GM04503 (cell line): ENCODE measurements at regions not wholly inside any gene's neighbourhood (a gene's known extent, or its start where the extent isn't known, plus 50 kb on each side); places are given as distances from the start of the nearest gene placed in this dataset.
"Not testable (repeated sequence)": the region's sequence is repeated elsewhere in the genome, so short reads cannot be mapped to it uniquely, and the experiment has no call there.

Source experiments
- DNase-seq: peaks from one replicate; pipeline ENCODE4 v3.0.0-alpha.2; 2012; ENCODE audit warnings: low read depth

- DNase-seq = no peak
Observed at GRCh38 chr7:20839196-20839735, 52.6 kb upstream of the SP8 start.

GRCh38 chr7:20839987-20840386 lies 53.3 kb upstream of the SP8 start:
- DNase-seq = no peak

DNA sequence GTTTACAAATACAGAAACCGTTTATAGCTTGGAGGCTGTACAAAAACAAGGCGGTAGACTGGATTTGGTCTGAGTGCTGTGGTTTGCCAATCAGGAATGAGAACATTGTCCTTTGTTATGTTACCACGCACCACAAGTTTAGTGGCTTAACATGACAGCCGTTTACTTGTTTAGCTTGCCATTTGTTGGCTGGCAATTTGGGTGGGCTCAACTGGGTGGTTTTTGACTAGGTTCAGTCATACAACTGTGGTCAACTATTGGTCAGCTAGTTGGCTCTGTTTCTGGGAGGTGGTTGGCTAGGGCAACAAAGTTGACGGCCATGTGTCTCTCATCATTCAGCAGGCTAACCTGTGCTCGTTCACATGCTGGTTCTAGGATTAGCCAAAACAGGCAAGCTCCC lies 60.1 kb upstream of the SP8 start:
- no peak for DNase-seq

DNA sequence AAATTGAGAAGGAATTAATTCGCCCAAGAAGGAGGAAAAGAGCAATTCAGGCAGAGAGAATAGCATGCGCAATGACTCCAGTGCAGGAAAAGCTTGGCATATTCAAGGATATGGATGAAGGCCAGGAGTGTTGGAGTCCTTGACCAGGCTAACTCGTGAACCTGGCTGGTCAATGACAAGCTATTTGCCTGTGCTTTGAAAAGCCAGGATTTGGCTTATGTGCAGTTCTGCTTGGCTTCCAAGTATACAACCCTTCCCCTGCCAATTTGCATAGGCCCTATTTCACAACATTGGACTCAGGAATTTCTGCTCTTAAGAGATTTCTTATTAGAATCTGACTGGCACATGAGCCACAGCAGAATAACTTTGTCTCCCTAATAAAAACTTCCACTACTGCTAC lies 72.3 kb upstream of the SP8 start:
- DNase-seq = no peak

DNA sequence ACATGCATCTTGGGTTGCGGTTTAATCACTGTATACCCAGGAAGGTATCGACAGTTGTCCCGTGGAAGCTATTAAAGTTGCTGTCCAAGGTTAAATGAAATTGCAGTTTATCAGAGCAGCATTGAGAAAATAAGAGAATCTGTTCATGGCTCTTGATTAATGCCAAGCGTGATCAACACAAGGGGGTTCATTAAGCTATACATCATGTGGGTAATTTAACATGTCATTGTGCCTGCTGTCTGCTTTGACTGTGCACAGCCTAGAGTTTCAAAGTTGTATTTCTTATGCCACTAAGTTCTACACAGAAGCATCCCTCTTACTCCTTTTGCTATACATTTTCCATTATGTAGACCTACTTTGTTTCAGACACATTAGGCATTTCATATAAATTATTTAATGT lies 74.8 kb upstream of the SP8 start:
- DNase-seq = no peak

DNA sequence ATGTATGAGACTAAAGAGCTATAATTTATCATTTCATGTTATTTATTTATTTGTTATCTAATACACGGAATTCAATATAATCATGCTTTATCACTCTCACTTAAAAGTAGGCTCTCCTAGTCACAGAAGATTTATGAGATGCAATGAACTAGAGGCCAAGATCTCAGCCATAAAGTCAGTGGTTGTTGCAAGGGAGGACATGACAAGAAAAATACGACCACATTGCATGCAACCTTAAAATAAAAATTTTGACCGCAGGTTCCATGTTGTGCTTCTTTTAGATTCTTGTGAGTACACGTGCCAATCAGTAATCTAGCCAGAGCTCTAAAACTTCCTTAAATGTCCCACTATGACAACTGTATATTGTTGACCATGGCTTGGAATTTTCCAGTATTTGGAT lies 75.9 kb upstream of the SP8 start:
- DNase-seq = no peak

GRCh38 chr7:20864221-20864620 lies 77.5 kb upstream of the SP8 start:
- DNase-seq = no peak

GRCh38 chr7:20865684-20866083 lies 79.0 kb upstream of the SP8 start:
- DNase-seq = no peak

- no peak for DNase-seq
Observed at GRCh38 chr7:20870977-20871376, 84.3 kb upstream of the SP8 start.

DNA sequence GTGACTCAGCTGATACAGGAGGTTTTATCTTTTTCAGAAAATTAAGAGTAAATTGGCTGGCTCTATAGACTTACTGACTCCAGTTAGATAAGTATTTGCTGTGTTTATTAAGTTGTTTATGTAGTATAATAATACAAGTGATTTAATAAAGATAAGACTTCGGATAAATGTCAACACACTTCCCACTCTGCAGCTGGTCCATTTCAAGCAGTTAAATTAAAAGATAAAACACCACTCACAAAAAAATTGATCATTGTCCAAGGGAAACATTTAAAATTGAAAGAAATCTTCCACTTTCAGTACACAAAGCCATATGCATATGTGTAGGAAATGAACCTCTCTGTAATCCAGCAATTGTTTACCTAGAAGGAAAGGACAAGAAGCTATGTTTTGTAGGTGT lies 106.1 kb upstream of the SP8 start:
- no peak for DNase-seq

GRCh38 chr7:20894806-20895205 lies 108.1 kb upstream of the SP8 start:
- DNase-seq = no peak

DNA sequence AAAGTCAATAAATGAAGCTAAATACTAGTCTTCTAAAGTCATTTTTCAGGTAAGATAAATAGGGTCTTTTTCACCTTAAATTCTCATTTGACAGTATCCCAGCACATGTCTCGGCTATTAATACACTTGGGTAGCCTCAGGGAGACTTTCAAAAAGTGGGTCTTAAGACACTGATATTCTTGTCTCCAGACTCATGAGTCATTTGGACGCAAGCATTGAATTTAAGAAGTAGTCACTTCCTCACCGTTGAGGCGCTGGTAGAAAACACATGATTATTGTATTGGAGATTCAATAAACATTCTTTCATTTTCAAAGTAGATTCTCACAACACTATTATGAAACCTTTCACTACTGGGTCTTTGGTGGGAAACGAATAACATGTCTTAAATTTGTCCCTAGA lies 108.9 kb upstream of the SP8 start:
- DNase-seq = no peak

DNA sequence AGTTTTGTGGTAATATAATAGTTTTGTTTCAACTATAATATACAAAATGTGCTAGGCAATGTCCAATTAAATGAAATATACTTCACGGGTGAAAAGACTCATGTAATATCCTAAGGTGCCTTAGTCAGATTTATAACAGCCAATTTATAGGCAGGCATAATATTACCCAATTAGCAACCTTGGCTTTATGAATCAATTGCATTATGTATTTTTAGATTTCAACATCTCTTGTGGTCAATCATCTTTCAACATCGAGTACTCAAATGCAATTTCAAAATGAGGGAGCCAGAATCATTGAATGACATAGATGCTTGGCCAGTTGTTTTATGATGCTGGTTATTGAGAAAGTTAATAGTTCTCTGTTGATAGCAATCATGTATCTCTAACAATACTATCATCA lies 110.3 kb upstream of the SP8 start:
- DNase-seq = no peak

GRCh38 chr7:20906801-20907453 lies 120.2 kb upstream of the SP8 start:
- no peak for DNase-seq

DNA sequence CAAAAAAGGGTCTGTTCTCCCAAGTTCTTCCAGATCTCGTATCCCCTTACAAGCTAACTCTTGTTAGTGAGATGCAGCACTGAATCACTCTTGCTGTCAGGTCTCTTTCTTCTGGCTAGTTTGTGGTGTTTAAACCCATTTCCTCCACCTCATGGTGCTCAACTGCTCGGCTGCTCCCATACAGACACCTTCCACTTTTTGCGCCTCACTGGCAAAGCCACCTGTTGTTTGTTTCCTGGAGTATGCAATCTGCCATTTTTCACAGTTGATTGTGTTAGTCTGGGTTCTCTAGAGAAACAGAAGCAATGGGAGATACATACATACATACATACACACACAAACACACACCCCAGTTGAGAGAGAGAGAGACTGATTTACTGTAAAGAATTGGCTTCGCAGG lies 124.4 kb upstream of the SP8 start:
- DNase-seq = no peak

GRCh38 chr7:20913853-20914252 lies 127.2 kb upstream of the SP8 start:
- DNase-seq = no peak

DNA sequence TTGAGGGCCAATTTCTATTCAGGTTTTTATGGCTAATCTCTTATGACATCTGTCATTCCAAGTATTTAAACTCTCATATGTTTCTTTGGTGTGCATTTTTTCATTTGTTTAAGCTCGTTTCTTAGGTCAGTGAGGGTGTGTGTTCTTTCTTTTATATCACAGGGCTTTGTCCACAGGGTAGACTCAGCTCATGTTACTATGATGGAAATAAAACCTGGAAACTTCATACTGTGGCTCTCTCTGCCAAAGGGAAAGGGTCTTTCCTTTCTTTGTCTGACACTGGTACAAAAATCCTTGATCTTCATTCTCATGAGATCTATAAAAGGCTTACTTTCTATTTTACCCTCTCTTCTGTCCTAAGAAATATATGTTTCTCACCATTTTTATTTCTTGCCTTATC lies 129.6 kb upstream of the SP8 start:
- no peak for DNase-seq

GRCh38 chr7:20917603-20918002 lies 130.9 kb upstream of the SP8 start:
- DNase-seq = no peak

- no peak for DNase-seq
Observed at GRCh38 chr7:20918156-20918555, 131.5 kb upstream of the SP8 start.

DNA sequence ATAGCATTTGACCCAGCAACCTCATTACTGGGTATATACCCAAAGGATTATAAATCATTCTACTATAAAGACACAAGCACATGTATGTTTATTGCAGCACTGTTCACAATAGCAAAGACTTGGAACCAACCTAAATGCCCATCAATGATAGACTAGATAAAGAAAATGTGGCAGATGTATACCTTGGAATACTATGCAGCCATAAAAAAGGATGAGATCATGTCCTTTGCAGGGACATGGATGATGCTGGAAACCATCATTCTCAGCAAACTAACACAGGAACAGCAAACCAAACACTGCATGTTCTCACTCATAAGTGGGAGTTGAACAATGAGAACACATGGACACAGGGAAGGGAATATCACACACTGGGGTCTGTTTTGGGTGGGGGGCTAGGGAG lies 140.5 kb upstream of the SP8 start:
- not testable (repeated sequence) for DNase-seq

GRCh38 chr7:20927976-20928375 lies 141.3 kb upstream of the SP8 start:
- no peak for DNase-seq

GRCh38 chr7:20929199-20929598 lies 142.5 kb upstream of the SP8 start:
- DNase-seq = no peak

GRCh38 chr7:20931739-20932138 lies 145.1 kb upstream of the SP8 start:
- DNase-seq = no peak

DNA sequence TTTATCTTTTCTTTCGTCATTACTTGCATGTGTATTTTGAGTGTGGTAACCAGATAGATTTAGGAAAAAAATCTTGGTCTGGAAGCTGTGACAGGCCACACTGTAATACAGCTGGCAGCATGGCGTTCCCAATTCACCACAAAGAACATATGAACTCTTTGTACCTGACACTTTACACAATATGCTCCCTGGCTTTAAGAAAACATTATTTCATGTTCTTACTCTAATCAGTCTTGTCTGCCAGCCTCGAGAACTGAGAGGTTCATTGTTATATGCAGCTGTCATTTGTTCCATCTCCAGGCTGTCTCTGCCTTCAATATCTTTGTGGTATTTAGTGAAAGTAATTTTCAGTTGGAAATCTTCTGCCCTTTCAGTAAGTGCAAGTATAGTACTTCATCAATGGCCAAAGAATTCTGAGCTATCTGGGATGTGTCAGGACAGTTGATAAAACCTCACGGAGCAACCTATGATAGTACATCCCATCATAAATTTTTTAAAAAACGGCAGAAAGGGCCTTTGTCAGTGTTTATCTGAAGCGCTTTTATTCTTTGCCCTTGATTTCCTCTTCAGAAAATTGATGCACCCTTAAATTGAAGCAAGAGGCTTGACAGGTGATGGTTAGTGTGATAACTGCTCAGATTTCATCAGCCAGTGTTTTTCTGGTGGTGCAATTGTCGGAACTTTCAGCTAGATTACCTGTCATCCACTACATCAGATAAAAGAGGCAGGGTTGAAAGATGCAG lies 146.3 kb upstream of the SP8 start:
- DNase-seq = no peak
